HG03280 (cell line): ENCODE measurements at regions not wholly inside any gene's neighbourhood (a gene's known extent, or its start where the extent isn't known, plus 50 kb on each side); places are given as distances from the start of the nearest gene placed in this dataset.
"Not testable (repeated sequence)": the region's sequence is repeated elsewhere in the genome, so short reads cannot be mapped to it uniquely, and the experiment has no call there.

Experiments
- ATAC-seq: cut with Tn5 transposase; IDR thresholded peaks from one replicate; pipeline ENCODE4 v1.9.1; 2021; ENCODE audit warnings: mild to moderate bottlenecking, moderate library complexity; ENCODE audit not compliant: unreplicated experiment

GRCh38 chr7:51644216-51644615, 327.6 kb upstream of the COBL start:
- ATAC-seq = no peak

GRCh38 chr7:51640841-51641240, 324.2 kb upstream of the COBL start:
- no peak for ATAC-seq

GRCh38 chr7:51639661-51640334, 323.2 kb upstream of the COBL start:
- no peak for ATAC-seq

- ATAC-seq = no peak
These were observed 319.9 kb upstream of the COBL start for GRCh38 chr7:51636503-51636902.

- ATAC-seq = no peak
These were observed 319.2 kb upstream of the COBL start for GRCh38 chr7:51635775-51636174.

- ATAC-seq = no peak
These were observed 317.9 kb upstream of the COBL start for GRCh38 chr7:51634538-51634937.

- no peak for ATAC-seq
These were observed 317.4 kb upstream of the COBL start for GRCh38 chr7:51634025-51634424.

- no peak for ATAC-seq
These were observed 317.0 kb upstream of the COBL start for GRCh38 chr7:51633596-51633995.

GRCh38 chr7:51633006-51633405, 316.4 kb upstream of the COBL start:
- no peak for ATAC-seq

- no peak for ATAC-seq
These were observed 314.3 kb upstream of the COBL start for GRCh38 chr7:51630933-51631332.

GRCh38 chr7:51629206-51629605, 312.6 kb upstream of the COBL start:
- ATAC-seq = no peak

- no peak for ATAC-seq
These were observed 305.3 kb upstream of the COBL start for GRCh38 chr7:51621956-51622355.

GRCh38 chr7:51620706-51621105, 304.1 kb upstream of the COBL start:
- no peak for ATAC-seq

- no peak for ATAC-seq
These were observed 303.3 kb upstream of the COBL start for GRCh38 chr7:51619880-51620279.

GRCh38 chr7:51617686-51618085, 301.1 kb upstream of the COBL start:
- ATAC-seq = no peak

GRCh38 chr7:51613911-51614357, 297.3 kb upstream of the COBL start:
- no peak for ATAC-seq

GRCh38 chr7:51611937-51612336, 295.3 kb upstream of the COBL start:
- no peak for ATAC-seq

GRCh38 chr7:51607447-51607846, 290.8 kb upstream of the COBL start:
- ATAC-seq = no peak

GRCh38 chr7:51606601-51607154, 290.1 kb upstream of the COBL start:
- ATAC-seq = no peak

GRCh38 chr7:51602376-51602775, 285.8 kb upstream of the COBL start:
- ATAC-seq = no peak

- ATAC-seq = no peak
These were observed 284.9 kb upstream of the COBL start for GRCh38 chr7:51601461-51601860.

- not testable (repeated sequence) for ATAC-seq
These were observed 283.3 kb upstream of the COBL start for GRCh38 chr7:51599935-51600334.

- ATAC-seq = no peak
These were observed 277.0 kb upstream of the COBL start for GRCh38 chr7:51593628-51594027.
